Fibroblast of skin of right biceps (primary cell): ENCODE measurements at regions not wholly inside any gene's neighbourhood (a gene's known extent, or its start where the extent isn't known, plus 50 kb on each side); places are given as distances from the start of the nearest gene placed in this dataset.

Experiments used
- DNase-seq: peaks from one replicate; pipeline ENCODE4 v3.0.0-alpha.2; 2013

DNA sequence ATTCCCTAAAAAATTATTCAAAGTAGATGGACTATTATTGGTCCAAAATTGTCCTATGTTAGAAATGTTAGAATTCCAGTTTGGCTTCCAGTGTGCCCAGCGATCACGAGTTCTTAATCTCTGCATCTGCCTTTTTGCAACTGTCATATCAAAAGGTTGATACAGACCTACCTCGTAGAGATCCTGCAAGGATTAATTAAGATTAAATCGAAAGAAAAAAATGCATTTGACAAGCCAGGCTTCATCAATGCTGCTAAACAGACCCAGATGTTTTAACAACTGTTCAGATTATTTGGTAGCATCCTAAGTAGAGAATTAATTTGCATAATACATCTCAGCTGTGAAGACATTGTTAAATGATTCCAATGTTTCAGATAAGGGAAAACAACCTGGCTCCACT, 336.5 kb downstream of the CRPPA start:
- DNase-seq: no peak

DNA sequence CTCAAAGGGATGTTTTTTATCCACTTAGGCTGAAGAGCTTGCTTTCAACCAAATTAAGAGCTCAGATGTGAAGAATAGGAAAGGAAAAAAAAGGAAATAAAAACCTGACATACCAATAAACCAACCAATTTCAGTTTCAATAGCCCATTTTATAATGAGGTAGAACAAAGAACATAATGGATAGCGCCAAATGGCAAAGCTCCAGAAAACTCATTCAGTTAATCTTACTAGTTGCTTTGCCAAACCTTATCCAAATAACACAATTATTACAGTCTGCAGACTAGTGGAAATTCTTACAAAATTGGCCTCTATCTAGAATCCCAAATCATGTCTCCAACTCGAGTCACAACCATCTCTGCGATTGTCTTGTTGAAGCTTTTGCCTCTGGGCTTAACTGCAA, 337.0 kb downstream of the CRPPA start:
- no peak for DNase-seq

DNA sequence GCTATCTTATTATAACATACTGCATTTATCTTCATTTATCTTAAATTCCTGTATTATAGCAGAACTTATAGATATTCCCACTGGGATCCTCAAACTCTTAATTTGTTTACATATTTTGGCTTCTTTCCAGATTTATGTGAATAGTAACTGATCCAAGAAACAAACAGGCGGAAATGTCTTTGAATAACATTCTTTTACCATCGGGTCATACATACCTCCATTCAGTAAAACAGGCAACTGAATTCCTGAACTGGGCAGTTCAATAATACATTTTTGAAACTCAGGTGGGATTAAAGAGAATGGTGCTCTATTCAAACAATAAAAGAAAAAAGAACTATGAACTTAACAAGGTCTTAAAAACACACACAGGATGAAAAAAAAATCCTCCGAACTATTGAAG, 337.4 kb downstream of the CRPPA start:
- peak; percentile 45 for DNase-seq

DNA sequence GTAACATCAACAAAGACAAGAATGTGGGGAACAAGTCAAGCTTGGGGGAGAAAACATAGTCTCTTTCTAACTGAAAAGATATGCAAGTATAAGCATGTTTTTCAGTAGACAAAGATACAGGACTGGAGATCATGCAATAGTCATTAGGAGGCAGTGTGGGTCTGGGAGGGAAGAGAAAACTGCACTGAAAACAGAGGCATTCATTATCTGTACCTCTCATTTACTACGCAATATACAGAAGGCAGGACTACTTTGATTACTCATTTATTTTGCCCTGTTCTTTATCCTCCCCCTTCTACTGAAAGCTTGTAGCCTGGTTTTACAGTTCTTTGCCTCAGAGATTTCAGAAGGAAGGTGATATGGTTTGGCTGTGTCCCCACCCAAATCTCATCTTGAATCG, 341.2 kb downstream of the CRPPA start:
- DNase-seq: no peak

DNA sequence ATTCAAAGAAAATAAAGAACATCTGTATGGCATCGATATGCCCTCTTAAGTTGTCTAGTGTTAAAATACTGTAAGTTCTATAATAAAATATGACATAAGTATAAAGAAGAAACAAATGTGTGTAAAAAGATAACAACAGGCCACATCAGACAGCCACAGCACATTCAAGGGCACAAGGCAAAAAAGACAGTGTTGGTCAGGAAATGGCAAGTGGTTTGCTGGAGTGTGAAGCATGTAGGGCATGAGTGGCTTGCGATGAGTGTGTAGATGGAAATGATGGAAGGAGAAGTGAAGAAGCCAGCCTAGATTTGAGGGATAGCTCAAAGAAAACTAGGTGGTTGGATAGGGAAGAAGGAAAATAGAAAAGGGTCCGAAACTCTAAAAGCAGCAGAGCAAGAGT, 341.6 kb downstream of the CRPPA start:
- no peak for DNase-seq

DNA sequence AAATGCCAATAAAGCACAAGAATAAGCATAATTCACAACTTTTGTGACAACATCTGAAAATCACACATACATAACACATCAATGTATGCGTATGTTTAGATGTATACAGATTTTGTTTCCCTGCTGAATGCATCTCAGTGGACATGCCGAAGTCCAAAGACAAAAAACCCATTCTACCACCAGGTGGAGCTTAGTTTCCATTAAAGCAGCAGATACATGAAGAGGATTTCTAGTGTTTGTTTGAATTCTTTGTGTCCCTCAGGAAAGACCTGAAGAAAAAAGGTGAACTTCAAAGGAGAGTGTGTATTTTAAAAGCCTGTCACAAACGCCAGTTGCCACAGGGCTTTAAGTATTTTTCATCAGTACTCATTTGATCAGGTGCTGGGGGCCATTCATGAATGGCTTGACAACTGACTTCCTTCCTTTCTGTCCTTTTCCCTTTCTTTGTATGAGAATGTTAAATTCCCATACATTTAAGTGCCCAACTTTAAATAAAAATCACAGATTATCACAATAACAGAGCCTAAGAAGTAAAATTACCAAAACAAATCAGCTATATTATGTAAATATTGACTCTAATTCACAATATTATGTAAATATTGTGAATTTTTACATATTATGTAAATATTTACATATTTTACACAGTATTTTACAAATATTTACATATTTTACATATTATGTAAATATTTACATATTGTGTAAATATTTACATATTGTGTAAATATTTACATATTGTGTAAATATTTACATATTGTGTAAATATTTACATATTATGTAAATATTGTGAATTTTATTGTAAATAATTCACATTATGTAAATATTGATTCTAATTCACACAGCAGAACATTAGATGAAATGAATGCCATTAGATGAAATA, 343.0 kb downstream of the CRPPA start:
- DNase-seq: peak; percentile 60

DNA sequence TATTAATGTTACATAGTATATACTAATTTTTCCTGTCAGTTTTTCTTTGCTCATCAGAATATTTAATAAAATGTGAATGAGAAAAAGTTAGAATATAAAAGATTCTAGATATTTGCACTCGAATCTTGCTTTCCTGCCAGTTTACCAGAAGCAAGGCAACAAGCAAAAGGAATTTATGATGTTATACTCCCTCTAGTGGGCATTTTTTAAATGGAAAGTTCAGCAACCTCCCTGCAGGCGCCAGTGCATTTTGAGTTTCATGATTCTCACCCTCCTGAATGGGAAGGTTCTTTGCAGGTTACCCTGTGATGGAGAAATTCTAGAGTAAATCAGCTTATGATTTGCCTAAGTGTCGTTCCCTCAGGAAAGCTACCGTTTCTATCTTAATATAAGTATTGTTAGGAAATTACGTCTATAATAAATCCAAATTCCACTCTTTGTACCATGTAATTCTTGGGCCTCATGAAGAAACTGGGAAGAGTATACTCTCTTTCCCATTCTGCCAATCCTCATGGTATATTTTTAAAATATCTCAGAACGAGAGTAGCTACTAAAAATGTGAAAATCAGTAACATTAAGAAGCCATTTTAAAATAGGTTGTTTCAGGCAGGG, 350.0 kb downstream of the CRPPA start:
- DNase-seq: peak; percentile 60

DNA sequence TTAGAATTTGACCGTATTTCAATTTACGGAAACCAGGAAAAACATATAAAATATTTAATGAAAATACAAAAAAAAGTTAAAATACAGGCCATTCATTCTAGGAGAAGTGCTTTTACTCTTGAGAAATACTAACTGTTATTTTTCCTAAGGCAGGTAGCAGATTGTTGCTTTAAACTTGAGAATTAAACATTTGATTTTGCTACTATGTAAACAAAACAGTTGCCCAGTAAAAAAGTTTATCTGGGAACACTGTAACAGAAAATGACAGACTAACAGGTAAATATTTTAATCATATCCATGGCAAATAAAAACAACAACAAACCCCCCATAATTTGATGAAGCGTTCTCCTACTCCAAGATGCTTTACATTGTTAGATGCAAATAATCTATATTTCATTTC, 350.5 kb downstream of the CRPPA start:
- DNase-seq: no peak

DNA sequence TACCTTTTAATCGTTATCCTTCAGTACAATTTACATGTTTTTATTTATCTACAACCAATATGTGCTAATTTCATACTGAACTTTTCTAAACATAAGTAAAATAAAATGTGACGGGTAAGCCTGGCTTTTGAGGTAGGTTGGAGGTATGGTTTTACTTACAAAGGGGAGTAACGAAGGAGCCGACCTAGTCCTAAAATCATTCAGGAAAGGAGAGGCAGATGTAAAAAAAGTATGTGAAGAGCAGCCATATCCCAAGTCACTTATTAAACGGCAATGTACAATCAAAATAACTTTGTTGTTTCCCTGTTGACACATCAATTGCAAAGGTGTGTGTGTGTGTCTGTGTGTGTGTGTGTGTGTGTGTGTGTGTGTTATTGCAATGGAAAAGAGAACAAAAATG, 351.3 kb downstream of the CRPPA start:
- DNase-seq: no peak

DNA sequence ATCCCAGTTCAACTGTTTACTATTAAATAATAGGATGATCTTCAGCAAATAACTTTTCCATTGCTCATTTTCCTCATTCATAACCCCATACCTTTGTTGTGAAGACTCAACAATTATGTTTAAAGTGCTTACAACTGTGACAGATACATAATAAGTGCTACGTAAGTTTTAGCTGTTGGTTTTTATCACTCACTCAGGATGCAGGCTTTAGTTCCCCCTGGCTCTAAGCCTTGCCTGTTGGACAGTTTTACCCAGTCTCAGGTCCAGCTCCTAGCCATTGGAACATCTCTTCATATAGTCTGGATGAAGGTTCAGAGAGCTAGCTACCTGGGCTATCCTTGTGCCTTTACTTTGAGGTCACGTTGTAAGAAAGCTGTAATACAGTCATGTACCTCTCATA, 353.2 kb downstream of the CRPPA start:
- DNase-seq: no peak

DNA sequence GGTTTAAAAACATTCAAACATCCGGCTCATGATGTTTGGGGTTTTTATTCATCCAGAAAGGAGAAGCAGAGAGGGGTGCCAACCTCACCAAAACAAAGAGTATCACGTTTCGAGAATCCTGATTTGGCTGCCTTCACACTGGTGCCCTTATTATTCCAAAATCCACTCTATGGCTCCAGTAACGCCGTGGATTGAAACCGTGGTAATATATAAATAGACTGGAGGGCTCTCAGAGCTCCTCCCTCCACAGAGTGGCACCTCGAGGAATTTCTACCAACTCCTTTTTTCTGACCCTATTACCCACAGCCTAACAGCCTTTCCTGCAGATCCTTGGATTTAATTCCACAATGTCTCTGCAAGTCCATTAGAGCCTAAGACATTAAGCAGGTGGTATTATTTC, 353.6 kb downstream of the CRPPA start:
- DNase-seq: no peak

DNA sequence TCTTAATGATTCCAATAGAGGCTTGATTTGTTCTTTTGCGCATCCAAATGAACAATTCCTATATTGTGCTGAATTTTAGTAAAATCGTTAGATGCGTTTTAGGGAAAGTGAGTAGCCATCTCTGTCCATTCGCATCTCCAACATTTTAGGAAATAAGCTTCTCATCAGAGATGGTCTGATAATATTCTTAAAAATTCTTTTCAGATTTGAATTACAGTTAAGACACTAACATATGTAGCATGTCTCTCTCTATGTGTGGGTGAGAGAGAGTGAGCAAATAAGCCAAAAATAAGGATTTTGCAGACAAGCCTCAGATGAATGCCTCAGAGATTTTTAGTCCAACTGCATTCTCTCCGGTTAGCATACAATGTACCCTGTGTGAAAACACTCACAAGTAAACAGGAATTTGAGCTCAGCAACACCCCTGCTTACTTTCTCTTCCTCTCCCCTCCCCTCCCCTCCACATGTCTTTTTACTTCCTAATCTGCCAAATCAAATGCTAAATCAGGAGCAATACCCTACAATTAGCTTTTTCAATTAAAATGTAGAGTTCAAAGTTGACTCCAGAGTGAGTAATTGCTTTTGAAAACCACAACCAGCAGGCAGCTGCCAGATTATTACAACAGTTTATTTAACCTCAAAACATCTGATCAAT, 354.4 kb downstream of the CRPPA start:
- DNase-seq: no peak

DNA sequence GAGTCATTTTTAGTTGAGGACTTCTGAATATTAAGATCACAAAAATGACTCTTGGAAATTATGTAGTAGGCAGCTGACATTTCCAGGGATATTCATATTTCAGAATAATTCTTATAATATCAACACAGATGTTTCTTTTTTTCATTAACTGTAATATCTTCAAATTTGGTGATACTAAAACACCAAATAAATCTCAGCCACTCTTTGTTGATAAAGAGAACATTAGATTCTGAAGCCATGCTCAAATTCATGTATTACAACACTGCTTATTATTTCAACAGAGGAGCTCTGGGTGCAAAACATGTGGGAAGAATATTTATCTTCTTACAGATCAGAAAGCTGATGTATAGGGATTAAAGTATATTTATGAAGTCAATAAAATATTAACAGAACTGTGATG, 355.4 kb downstream of the CRPPA start:
- no peak for DNase-seq

DNA sequence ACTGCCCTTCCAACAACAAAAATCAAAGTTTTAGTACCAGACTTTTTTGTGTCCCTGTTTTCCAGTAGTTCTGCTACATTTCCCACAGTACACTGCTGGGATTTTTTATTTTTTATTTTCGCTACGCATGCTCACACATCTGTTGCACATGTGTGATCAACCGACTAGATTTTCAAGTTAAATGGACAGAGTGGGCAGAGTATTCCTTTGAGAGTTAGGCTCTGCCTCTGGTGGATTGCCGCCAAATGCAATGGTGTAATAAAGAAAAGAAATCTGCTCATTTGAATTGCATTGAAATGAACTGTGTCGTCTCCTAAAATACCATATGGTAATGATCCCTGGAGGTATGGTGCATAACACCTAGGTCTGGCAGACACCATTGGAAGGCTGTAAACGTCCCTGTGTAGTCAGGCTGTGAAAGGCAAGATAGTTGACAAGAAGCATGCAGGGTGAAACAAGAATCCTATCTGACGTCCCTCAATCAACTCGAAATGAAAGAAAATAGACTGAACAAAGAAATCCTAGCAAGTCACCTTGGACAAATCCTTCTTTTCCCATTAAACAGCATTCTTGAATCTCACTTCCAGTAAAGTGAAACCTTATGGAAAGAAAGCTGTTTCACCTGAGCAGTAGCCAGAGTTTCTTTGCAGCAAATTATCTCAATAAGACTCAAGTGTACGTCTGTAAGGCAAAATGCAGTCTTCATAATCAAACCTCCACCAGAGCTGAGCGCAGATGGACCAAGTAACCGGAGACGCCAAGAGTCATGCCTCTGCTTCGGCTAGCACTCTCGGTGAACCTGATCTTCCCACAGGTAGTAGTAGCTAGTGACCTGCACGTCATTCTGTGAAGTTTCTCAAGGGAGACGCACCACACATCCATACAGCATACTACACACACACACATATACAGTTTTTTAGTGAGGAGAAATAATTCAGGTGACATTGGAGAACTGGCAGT, 357.3 kb downstream of the CRPPA start:
- peak; percentile 48 for DNase-seq

DNA sequence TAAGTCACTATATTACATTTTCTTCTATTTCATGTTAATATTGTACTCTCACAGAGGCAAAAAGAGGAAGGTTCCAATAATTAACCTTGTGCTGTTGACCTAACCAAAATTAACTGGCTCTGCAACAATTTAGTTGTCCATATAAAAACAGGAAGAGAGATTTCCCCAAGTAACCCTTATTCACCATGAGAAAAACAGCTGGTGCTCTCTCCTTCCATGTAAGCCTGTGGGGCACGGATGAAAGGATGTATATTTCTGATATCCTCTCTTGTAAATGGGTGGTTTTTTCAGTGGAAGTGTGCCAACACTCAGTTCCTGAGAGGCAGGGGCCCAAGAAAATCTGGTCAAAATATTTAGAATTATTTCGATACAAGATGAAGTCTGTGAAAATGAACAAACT, 358.1 kb downstream of the CRPPA start:
- no peak for DNase-seq

DNA sequence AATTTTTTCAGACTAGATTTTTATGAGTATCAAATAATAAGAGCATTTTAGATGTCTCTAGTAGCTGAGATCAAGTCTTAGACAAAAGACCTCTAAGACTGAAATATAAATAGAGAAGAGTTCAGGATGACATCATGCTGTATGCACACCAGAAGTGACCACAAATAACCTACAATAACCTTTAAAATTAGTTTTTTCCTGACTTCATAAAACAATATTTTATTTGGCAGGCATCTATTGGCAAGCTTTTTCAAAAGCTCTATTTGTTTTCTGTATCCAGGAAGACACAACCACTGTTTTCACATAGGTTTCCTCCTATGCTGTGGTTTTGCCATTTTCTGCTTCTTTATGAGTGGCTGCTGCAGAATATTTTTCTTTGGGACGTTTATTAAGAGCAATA, 359.1 kb downstream of the CRPPA start:
- DNase-seq: peak; percentile 71

DNA sequence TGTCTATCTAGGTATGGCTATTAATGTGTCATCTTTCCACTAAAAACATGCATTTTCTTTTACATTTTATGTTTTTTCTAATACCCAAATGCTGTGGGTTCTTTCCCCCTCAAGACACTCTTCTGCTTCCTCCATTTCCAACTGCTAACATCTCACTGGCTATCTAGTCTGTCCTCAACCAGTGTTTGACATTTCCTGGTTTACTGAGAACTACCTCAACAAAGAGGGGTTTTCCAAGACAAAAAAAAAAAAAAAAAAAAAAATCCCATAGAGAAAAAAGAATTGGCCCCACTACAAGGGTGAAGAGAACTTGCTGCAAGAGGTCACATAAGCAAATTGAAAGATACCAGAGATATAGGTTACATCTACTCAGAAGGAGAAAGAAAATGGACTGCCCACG, 359.7 kb downstream of the CRPPA start:
- DNase-seq: no peak

DNA sequence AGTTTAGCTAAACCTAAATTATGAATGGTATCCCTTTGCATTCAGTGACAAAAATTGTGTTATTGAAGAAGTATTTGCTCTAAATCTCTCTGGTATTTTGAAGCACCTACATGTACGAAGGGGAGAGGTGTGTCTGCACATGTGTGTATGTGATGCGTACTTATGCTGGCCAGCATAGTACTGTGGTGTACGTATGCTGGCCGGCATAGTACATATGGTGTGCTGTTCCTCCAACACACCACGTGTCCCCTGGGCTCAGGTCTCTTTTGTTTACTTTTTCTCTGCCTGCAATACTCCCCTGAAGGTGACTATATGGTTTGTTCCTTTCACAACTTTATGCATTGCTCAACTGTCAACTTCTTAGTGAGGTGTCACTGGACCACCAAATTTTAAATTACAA, 360.3 kb downstream of the CRPPA start:
- DNase-seq: no peak

DNA sequence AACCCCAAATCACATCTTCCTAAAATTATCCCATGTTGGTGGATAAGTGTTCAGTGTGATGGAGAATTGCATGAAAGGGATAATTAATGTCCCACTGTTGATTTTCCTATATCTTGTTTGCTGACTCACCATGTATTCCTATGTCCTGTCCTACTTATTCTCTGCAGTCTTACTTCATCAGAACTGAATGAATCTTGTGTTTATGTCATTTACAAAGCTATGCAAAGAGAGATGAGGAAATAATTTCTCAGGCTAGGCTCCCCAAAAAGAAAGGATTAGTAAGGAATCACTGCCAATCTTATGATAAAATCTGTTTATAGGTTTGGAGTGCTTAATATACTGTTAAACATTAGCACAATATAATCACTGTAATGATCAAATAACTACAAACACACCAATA, 360.8 kb downstream of the CRPPA start:
- DNase-seq: no peak

DNA sequence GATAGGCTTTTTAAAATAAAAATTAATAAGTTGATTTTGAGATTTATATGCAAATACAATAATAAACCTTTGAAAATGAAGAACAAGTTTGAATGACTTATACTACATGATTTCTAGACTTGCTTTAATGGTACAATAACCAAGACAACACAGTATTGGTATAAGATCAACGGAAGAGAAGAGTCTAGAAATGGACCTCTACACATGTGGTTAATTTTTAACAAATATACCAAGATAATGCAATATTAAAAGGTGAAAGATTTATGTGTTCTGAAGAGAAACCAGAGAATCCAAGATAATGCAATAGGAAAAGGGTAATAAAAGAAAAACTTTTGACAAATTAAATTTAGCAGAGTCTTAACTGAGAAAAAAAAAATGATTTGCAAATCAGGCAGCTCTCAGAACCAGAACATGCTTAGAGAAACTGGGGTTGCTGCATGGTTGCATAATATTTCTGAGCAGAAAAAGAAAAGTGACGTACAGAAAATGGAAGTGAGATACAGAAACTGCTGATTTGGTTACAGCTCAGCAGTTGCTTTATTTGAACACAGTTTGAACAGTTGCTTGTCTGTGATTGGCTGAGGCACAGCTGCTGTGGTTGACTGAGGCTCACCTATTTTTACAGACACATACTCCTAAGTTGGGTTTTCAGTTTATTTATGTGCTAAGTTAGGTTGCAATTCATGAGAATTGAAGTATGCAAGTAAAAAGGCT, 365.9 kb downstream of the CRPPA start:
- no peak for DNase-seq

DNA sequence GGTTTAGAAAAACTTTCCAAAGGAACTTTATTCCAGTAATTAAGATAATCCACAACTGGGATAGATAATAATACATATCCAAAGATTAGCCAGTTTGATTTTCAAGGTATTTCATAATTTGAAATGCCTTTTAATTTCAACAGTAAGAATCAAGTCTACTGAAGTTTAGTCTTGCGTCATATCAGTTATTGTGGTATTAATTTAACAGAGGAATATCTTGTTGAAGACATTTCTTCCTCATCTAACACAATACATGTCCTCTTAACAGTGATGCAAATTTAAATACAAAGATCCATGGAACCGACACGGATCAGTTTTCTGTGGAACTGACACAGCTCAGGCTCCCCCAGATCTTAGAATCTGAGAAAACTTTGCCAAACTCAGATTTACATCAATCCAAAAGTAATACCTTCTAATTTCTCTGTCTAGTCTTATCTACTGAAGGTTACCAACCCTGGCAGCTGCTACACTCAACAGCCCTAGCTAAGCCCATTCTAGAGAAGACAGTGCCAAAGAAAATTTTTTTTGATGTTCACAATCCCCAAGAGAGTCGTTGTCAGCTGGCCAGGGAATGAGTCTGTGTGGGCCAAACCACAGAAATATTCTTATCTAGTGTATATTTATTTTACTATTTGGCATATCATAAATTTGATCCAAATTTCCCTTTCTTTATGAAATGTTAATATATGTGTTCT, 365.2 kb upstream of the MEOX2 start:
- peak; percentile 65 for DNase-seq

DNA sequence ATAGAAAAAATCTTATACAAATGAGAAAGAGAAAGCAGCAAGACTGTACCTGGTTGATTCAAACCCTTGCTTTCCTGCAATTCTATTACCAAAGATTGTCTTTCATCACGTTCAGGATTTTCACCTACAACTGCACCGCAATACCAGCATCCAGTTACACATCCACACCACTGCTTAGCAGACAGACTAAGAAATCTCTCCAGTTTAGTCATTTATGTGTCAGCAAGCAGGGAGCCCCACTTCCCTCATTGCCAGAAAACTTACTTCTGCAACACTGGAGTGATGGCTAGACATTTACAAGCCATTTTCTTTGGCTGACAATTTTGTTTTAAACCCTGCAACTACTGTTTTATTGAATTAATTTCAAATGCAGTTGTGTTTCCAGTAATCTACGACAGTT, 359.6 kb upstream of the MEOX2 start:
- peak; percentile 76 for DNase-seq
